Medulla oblongata (tissue), 1 donor: ENCODE measurements at regions not wholly inside any gene's neighbourhood (a gene's known extent, or its start where the extent isn't known, plus 50 kb on each side); places are given as distances from the start of the nearest gene placed in this dataset.
A peak's percentile ranks its signal among the peaks of the same experiment; 100 is the strongest.
"Not testable (repeated sequence)": the region's sequence is repeated elsewhere in the genome, so short reads cannot be mapped to it uniquely, and the experiment has no call there.

Source experiments
- DNase-seq: peaks from one replicate; pipeline ENCODE4 v3.0.0-alpha.2; 2015; ENCODE audit errors: extremely low spot score

GRCh38 chr2:190150413-190150812 is 87.9 kb upstream of the MSTN start:
- DNase-seq: no peak

- DNase-seq: no peak
These were observed 87.4 kb upstream of the MSTN start for GRCh38 chr2:190149908-190150307.

DNA sequence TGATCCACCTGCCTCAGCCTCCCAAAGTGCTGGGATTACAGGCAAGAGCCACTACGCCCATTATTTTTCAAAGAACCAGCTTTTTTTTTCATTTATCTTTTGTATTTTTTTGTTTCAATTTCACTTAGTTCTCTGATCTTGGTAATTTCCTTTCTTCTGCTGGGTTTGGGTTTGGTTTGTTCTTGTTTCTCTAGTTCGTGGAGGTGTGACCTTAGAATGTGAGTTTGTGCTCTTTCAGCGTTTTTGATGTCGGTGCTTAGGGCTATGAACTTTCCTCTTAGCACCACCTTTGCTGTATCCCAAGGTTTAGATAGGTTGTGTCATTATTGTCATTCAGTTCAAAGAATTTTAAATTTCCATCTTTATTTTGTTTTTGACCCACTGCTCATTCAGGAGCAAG is 86.7 kb upstream of the MSTN start:
- DNase-seq: no peak

DNA sequence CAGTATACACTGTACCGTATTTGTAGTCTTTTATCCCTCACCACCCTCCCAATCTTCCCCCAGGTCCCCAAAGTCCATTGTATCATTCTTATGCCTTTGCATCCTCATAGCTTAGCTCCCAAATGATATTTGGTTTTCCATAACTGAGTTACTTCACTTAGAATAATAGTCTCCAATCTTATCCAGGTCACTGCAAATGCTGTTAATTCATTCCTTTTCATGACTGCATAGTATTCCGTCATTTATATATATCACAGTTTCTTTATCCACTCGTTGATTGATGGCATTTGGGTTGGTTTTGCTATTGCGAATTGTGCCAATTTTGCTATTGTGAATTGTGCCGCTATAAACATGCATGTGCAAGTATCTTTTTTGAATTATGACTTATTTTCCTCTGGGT is 83.6 kb upstream of the MSTN start:
- DNase-seq: not testable (repeated sequence)

DNA sequence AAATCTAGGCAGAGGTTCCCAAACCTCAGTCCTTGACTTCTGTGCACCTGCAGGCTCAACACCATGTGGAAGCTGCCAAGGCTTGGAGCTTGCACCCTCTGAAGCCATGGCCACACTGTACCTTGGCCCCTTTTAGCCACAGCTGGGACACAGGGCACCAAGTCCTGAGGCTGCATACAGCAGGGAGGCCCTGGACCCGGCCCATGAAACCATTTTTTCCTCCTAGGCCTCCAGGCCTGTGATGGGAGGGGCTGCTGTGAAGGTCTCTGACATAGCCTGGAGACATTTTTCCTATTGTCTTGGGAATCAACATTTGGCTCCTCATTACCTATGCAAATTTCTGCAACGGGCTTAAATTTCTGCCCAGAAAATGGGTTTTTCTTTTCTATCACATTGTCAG is 77.9 kb upstream of the MSTN start:
- not testable (repeated sequence) for DNase-seq

DNA sequence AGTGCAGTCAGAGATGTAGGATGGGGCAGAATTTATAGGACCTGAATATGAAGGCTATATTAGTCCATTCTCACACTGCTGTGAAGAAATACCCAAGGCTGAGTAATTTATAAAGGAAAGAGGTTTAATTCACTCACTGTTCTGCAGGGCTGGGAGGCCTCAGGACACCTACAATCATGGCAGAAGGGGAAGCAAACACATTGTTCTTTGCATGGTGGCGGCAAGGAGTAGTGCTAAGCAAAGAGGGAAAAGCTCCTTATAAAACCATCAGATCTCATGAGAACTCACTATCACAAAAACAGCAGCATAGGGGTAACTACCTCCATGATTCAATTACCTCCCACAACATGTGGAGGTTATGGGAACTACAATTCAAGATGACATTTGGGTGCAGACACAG is 76.8 kb upstream of the MSTN start:
- no peak for DNase-seq

- no peak for DNase-seq
These were observed 75.5 kb upstream of the MSTN start for GRCh38 chr2:190138032-190138431.

- DNase-seq: peak; percentile 23
These were observed 75.0 kb upstream of the MSTN start for GRCh38 chr2:190137561-190137960.

DNA sequence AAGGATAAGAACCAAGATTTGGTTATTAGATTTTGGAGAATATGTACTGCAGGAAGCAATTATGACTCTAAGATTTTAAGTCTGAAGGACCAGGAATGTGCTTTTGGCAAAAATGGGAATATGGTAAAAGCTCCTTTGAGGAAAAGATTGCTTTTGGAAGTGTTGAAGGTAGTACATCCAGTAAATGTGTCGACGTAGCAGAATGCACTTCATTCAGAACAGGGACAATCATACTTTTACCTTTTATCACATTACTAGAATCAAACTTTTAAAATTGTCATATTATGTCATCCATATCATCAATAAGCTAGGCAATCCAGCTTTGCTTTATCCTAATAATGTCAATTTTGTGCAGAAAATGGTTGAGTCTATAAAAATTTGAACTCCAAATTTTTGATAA is 74.3 kb upstream of the MSTN start:
- DNase-seq: no peak

GRCh38 chr2:190136259-190136658 is 73.7 kb upstream of the MSTN start:
- DNase-seq: no peak

- no peak for DNase-seq
These were observed 67.1 kb upstream of the MSTN start for GRCh38 chr2:190129421-190130199.

GRCh38 chr2:190127651-190128050 is 65.1 kb upstream of the MSTN start:
- no peak for DNase-seq

GRCh38 chr2:190126798-190127197 is 64.3 kb upstream of the MSTN start:
- DNase-seq: no peak

GRCh38 chr2:190123956-190124355 is 61.4 kb upstream of the MSTN start:
- no peak for DNase-seq

GRCh38 chr2:190121971-190122370 is 59.4 kb upstream of the MSTN start:
- peak; percentile 82 for DNase-seq

- DNase-seq: no peak
These were observed 58.8 kb upstream of the MSTN start for GRCh38 chr2:190121305-190121704.

DNA sequence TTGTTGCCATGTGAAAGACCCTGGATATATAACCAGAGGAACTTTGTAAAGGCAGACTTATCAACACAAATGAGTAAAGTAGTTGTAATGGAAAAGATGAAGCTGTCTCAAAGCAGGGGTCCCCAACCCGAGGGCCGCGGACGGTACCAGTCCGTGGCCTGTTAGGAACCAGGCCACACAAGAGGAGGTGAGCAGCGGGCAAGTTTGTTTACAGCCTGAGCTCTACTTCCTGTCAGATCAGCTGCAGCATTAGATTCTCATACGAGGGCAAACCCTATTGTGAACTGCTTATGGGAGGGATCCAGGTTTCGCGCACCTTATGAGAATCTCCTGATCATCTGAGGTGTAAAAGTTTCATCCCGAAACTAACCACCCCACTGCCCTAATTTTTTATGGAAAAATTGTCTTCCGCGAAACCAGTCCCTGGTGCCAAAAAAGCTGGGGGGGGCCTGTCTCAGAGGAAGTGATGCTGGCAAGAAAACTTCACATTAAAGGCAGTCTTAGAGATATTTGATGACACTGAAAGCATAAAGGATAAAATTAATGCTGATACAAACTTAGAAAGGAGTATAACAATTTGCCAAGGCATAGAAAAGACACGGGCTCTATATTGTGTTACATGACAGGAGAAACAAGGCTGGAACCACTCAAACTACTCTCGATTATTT is 57.5 kb upstream of the MSTN start:
- no peak for DNase-seq

DNA sequence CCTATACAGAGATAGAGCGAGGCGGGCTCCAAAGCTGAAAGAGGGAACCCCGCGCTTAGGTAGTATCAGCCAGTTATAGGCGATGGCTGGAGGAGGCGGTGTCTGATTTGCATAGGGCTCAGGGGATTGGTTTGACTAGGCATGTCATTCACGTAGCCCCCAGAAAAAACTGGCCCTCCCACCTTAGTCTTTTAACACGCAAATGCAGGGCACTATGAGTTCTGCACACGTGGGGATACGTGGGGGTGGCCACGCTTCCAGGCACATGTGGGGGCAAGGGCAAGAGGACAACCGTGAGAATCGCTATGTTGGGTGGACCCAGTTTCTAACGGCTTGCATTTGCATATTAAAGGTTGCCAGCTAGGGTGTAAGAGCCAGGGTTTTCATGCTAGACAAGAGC is 56.7 kb upstream of the MSTN start:
- DNase-seq: peak; percentile 54

DNA sequence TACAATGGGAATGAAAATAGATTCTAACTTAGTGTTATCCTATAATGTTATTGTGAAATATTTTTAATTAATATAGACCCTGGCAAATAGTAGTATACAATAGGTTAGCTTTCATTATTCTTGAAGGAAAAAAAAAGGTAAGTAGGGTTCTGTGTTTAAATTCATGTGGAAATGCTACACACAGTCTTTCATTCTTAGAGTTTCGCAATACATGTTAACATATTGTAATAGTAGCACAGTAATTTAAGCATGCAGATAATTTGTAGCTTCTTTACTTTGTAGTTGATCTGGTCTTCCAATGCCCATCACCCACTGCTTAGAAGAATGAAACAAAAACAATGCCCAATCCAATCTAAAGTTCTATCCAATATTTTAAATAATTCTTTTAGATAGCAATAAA is 54.8 kb upstream of the MSTN start:
- DNase-seq: no peak

GRCh38 chr2:190113000-190113399 is 50.5 kb upstream of the MSTN start:
- DNase-seq: no peak
